NCI-H1436 treated with DMSO at 0.1 percent for 48 hours (cell line): ENCODE measurements at regions not wholly inside any gene's neighbourhood (a gene's known extent, or its start where the extent isn't known, plus 50 kb on each side); places are given as distances from the start of the nearest gene placed in this dataset.
"Not testable (repeated sequence)": the region's sequence is repeated elsewhere in the genome, so short reads cannot be mapped to it uniquely, and the experiment has no call there.

Experiments used
- DNase-seq: peaks from one replicate; lab custom pipeline; 2025; lab: John Stamatoyannopoulos, UW

GRCh38 chr1:146641534-146641933 lies 296.6 kb upstream of the NBPF12 start:
- DNase-seq, result not testable (repeated sequence)

DNA sequence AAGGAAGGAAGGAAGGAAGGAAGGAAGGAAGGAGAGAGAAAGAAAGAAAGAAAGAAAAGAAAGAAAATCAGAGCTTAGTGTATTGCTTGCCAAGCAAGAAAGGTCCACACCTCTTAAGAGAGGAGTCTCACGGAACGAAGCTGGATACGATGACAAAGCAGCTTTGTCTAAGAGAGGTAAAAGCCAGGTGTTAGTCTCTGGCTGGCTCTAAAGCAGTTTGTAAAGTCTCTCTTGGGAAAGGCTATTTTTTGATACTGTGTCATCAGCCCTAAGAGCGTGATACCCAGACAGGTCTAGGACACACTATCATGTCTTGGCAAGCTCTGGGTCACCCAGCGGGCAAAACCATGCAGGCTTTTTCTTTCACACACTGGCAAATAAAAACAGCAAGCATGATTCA lies 297.5 kb upstream of the NBPF12 start:
- not testable (repeated sequence) for DNase-seq

GRCh38 chr1:146630302-146630701 lies 307.8 kb upstream of the NBPF12 start:
- not testable (repeated sequence) for DNase-seq

GRCh38 chr1:146618582-146618981 lies 319.5 kb upstream of the NBPF12 start:
- DNase-seq, result not testable (repeated sequence)

- DNase-seq, result not testable (repeated sequence)
These were observed 333.4 kb upstream of the NBPF12 start for GRCh38 chr1:146604681-146605080.

GRCh38 chr1:146600720-146601307 lies 337.3 kb upstream of the NBPF12 start:
- DNase-seq, result not testable (repeated sequence)

- DNase-seq, result not testable (repeated sequence)
These were observed 338.2 kb upstream of the NBPF12 start for GRCh38 chr1:146599906-146600305.

DNA sequence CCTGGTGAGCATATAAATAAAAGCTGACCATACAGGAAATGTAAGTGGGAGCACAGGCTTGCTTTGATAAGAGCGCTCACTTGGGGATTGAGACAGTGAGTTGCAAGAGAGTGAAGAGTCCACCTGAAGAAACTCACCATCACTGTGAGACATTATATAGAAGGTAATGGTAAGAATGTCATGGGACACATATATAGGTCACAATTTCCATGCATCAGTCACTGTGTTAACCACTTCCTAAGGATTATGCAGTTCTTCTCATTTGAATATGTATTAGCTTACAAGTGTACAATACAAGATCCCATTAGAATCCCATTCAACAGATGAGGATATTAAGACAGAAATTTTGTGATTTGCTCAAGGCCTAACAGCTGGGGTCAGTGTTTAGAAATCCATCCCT lies 352.4 kb upstream of the NOTCH2NLA start:
- not testable (repeated sequence) for DNase-seq

DNA sequence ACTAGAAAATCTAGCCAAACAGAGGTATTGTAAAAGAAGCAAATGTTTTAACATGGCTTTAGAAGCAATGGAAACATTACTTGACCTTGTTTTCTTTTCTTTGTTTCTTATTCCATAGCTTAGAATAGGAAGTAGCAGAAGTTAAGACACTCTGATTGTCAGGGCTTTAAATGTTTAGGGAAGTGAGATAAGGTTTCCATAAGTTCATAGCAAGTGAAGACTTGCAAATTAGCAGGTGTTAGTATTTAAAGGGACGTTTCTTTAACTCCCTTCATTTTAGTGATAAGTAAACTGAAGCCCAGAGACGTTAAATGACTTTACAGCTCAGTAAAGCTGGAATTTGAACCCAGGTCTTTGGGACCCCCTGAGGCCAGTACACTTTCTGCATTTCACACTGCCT lies 338.7 kb upstream of the NOTCH2NLA start:
- not testable (repeated sequence) for DNase-seq

DNA sequence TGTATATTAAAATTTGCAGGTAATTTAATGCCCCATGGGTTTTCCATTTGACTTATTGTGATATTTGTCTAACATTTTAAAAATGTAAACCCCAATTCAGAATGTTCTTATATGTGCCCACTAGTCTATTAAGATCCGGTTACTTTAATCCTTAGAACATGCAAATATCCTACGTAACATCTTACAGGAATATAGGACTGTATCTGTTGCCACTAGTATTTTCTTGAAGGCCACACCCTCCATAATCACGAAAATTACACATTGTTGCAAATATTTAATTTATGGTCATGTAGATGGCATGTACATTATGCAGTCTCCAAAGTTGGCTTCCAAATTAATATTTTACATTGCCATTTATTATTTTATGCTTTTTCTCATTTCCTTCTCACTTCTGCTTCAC lies 329.2 kb upstream of the NOTCH2NLA start:
- not testable (repeated sequence) for DNase-seq

DNA sequence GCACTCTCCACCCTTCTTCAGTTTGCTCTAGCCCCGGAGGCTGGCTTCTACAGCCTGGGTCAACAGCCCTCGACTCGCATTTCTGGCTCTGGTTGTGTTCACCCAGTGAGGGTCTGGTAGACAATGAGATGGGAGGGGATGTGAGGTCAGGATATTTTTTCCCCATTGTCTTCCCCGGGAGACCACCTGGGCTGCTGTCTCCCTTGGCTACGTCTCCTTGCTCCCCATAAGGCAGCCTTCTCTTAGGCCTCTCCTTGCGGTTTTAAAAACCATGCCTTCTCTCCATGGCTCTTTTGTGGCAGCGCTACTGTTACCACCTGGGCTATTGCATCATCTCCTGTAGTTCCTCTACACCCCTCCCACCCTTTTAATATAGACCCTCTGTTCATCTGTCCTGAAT lies 327.6 kb upstream of the NOTCH2NLA start:
- not testable (repeated sequence) for DNase-seq

- not testable (repeated sequence) for DNase-seq
These were observed 323.6 kb upstream of the NOTCH2NLA start for GRCh38 chr1:146552414-146552813.

DNA sequence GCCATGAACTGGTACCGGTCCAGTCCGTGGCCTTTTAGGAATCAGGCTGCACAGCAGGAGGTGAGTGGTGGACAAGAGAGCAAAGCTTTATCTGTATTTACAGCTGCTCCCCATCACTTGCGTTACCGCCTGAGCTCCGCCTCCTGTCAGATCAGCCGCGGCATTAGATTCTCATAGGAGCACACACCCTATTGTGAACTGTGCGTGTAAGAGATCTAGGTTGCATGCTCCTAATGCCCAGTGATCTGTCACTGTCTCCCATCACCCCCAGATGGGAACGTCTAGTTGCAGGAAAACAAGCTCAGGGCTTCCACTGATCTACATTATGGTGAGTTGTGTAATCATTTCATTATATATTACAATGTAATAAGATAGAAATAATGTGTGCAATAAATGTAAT lies 319.9 kb upstream of the NOTCH2NLA start:
- not testable (repeated sequence) for DNase-seq

DNA sequence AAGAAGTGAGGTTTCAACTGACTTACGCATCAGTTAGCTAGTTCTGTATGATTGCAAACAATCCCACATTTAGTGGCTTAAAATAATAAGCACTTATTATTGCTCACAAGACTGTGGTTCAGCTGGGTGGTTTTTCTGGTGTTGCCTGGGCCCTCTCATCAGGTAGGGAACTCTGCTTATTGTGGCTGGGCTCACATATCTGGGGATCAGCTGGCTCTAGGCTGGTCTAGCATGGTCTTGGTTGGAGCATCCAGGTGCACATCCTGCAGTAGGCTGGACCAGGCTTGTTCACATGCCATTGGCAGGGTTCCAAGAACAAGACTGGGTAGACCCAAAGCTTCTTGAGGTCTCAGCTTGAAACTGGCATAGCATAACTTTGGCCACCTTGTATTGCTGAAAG lies 317.4 kb upstream of the NOTCH2NLA start:
- DNase-seq, result not testable (repeated sequence)

- not testable (repeated sequence) for DNase-seq
These were observed 309.1 kb upstream of the NOTCH2NLA start for GRCh38 chr1:146537775-146538373.

DNA sequence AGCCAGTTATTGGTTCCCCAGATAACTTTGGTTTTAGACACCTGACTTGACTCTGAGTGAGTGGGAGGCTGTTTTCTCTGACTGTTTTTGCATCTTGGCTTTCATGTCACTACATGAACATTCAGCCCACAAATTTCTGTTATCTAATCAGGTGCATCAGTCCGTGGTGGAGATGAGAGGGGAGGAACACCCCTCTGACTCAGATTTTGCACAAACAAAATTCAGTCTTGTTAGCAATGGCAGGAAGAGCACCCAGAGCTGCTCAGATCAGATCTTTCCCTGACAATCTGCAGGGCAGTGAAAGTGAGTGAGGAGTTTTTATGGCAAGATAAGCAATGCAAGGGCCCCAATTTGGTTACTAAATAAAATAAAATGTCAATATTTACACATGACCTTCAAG lies 307.2 kb upstream of the NOTCH2NLA start:
- not testable (repeated sequence) for DNase-seq

GRCh38 chr1:146535575-146535974 lies 306.8 kb upstream of the NOTCH2NLA start:
- DNase-seq, result not testable (repeated sequence)

DNA sequence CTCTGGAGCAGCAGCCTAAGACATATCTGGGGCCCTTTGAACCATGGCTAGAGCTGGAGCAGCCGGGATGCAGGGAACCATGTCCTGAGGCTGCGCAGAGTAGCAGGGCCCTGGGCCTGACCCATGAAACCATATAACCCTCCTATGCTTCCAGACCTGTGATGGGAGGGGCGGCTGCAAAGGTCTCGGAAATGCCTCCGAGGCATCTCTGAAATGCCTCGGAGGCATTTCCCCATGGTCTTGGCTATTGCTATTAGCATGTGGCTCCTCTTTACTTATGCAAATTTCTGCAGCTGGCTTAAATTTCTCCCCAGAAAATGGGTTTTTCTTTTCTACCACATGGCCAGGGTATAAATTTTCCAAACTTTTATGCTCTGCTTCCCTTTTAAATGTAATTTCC lies 302.1 kb upstream of the NOTCH2NLA start:
- DNase-seq, result not testable (repeated sequence)

DNA sequence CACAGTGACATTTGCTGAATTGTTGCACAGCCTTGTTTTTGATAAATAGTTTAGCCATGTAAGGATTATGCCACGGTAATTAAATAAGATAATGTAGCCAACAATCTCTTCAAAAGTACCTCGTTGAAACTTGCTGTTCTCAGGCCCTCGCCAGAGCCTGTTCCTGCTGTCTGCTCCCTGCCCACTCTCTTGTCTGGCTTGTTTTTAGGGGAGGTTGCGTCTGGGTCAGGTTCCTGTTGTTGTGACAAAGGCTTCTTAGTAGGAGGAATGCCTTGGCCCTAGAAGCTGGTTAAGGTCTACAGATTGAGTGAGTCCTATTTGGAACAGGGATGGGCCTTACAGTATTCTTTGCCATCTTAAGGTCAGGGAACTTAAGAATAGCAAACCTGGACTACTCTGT lies 294.0 kb upstream of the NOTCH2NLA start:
- not testable (repeated sequence) for DNase-seq

DNA sequence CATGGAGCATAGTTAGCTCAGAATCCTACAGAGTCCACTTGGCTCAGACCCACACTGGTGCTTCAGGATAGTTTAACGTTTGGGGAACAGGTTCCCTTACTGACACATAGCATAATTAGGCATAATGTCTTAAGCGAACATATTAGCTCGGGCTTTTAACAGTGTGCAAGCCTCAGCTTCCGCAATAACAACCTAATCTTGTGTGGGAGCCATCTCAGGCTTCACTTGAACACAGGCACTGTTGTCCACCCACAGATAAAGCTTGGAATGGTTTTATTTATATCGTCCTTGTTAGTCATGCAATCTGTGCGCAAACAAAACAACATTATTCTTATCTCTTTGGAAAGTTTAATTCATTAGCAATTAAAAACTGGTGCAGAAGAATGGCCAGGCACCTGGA lies 293.5 kb upstream of the NOTCH2NLA start:
- not testable (repeated sequence) for DNase-seq

DNA sequence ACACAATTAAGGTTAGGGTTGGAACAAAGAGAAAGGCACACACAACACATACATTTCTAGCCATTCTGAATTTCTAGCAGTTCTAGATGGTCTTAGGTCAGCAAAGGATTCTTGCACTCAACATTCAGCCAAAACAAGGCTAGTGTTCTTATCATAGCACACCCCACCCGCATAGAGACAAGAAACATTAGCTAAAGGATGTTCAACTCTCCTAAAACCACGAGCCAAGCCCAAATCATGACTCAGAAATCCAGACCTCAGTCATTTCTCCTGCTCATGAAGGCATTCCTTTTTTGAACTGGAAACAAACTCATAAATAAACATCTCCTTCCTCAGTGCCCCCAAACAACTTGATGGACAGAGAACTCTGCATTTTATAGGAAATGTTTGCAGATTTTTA lies 293.0 kb upstream of the NOTCH2NLA start:
- not testable (repeated sequence) for DNase-seq

GRCh38 chr1:146513754-146514153 lies 284.9 kb upstream of the NOTCH2NLA start:
- not testable (repeated sequence) for DNase-seq

- DNase-seq, result not testable (repeated sequence)
These were observed 282.4 kb upstream of the NOTCH2NLA start for GRCh38 chr1:146511047-146511777.
